Omental fat pad (tissue), 3 donors: ENCODE measurements at regions not wholly inside any gene's neighbourhood (a gene's known extent, or its start where the extent isn't known, plus 50 kb on each side); places are given as distances from the start of the nearest gene placed in this dataset.

Experiments
- ATAC-seq: fragments of 150-250 bp; one replicate; pipeline ENCODE4 v1.9.1; 2016; ENCODE audit warnings: mild to moderate bottlenecking, moderate library complexity; ENCODE audit not compliant: low FRiP score
- DNase-seq: peaks from one replicate; pipeline ENCODE4 v3.0.0-alpha.2; 2019; ENCODE audit warnings: low spot score
- TF ChIP-seq, protein P1 (sequence below), 3 donors: fragments of 450-650 bp; IDR thresholded peaks; one replicate each; pipeline ENCODE4 v1.5.1; 2016 to 2017; ENCODE audit warnings: antibody characterized with exemption in 3 of 3, mild to moderate bottlenecking in 3 of 3, moderate library complexity in 2 of 3

DNA sequence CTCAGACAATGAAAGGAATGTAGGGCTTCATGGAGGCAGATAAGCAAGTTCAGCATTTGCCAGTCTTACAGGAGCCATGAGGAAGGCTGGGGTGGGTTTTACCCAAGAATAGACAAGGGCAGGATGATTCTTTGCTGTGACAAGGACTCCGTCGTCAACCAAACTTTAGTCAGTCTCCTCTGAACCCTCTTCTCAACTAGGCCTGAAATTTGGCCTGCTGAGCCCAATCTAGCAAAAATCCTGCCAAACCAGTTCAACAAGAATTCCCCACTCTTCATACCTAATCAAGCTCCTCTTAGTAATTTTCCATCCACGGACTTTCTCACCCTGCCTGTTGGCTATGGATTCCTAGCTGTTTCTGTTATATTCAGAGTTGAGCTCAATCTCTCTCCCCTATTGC is 280.5 kb downstream of the TBL1XR1 start:
- no peak for DNase-seq
- TF ChIP-seq, protein P1, sequence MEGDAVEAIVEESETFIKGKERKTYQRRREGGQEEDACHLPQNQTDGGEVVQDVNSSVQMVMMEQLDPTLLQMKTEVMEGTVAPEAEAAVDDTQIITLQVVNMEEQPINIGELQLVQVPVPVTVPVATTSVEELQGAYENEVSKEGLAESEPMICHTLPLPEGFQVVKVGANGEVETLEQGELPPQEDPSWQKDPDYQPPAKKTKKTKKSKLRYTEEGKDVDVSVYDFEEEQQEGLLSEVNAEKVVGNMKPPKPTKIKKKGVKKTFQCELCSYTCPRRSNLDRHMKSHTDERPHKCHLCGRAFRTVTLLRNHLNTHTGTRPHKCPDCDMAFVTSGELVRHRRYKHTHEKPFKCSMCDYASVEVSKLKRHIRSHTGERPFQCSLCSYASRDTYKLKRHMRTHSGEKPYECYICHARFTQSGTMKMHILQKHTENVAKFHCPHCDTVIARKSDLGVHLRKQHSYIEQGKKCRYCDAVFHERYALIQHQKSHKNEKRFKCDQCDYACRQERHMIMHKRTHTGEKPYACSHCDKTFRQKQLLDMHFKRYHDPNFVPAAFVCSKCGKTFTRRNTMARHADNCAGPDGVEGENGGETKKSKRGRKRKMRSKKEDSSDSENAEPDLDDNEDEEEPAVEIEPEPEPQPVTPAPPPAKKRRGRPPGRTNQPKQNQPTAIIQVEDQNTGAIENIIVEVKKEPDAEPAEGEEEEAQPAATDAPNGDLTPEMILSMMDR (IDR thresholded peaks at IDR 0.05) = no peak
- no peak for ATAC-seq

DNA sequence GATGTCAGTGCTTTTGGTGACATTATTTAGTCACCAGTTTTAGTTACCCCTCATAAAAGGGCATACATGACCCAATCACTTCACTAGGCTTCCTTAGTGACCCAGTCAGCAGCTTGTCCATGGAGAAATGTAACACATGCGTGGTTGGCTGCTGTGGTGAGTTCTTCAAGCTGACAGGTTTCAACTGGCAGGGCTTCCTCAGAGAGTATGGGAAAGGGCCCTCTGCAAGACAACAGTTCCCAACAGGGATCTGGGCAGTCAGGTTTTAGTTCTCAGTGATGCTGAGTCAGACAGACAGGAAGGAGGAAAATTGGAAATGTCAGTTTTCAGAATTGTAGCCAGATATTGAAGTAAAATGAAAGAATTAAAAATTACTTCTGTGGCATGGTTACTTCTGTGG is 282.5 kb downstream of the TBL1XR1 start:
- ATAC-seq = no peak
- TF ChIP-seq, protein P1 (IDR thresholded peaks at IDR 0.05) = no peak
- no peak for DNase-seq

DNA sequence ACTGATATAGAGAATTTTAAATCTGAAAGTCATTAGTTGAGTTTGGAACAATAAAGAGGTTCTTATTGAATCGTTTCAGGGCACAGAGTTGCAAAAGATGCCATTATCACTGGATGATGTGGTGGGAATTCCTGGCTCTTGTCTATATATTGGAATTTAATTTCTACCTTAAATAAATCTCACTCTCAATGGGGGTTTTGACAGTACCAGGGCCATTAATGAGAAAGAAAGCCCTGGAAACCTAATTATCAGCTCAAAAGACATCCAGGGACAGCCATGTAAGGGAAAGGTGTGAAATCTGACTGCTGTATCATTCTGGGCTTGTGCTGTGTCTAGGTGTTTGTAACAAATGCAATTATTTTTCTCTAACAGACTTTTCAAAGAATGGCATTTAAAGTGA is 285.7 kb downstream of the TBL1XR1 start:
- ATAC-seq = no peak
- no peak for DNase-seq
- TF ChIP-seq, protein P1 (IDR thresholded peaks at IDR 0.05) = no peak

DNA sequence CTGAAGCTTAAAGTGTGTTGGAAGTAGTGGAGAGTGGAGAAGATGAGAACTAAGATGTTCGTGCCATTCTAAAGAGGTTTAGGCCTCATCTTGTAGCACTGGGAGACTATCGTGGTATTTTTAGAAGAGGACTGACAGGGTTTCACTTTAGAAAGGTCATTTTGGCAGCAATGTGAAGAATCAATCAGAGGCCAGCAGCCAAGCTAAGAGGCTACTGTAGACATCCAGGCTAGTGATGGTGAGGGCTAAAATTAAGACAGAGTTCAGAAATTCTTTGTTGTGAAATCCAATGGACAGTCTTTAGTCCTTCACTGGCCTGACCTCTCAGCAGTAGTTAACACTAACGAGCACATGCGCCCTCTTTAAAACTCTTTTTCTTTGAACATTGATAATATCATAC is 288.2 kb downstream of the TBL1XR1 start:
- ATAC-seq = no peak
- DNase-seq = no peak
- TF ChIP-seq, protein P1 (IDR thresholded peaks at IDR 0.05) = no peak

DNA sequence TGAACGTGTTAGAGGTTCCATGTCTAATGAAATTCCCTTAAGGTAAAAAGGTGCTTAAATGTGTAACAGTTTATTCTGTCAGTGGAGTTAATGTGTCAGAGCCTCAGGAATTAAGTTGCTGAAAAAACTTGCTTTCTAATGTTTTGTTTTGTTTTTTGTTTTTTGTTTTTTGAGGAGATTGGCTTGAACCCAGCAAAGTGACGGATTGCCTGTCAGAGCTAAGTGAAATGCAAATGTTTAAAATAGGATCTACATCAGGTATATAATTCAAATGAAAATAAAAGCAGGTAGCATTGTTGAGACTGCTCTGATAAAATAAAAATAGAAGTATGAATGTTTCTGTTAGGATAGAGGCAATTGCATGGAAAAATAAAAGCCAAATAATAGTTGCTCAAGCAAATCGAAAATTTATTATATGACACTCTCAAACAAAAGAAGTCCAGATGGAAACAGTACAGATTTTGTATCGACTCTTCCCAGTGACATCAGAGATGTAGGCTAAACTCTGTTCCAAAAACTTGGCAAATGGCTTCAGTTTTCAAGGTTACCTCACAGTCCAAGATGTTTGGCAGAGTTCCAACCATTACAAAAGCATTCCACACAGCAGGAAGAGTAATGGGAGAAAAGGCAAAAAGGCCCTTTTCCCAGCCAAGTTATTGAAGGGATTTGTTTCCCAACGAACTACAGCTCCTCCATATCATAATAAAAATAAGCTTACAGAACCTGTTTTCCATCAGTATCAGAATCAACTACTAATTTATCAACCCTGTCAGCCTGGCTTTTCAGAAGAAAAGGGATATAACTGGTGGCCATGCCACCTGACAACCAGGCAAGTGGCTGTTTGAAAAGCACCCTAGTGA is 291.0 kb downstream of the TBL1XR1 start:
- TF ChIP-seq, protein P1 (IDR thresholded peaks at IDR 0.05) = no peak
- DNase-seq (no peak), ATAC-seq (no peak)

DNA sequence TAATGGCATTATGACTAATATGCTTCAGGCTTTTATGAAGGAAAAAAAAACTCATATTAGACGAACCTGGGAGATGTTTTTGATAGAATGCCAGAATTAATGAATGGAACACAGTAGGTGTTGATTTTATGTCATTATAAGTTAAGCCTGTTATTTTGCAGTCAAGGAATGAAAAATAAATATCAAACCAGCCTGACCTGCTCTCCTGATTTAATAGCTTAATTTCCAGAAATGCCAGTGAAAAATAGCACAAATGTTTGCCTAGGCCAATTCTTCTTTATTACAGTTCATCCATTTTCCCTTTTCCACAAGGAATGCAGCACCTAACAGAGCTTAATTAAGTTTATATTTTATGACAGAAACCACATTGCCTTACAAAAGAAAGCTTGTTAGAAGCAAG is 292.0 kb downstream of the TBL1XR1 start:
- no peak for DNase-seq
- ATAC-seq = no peak
- TF ChIP-seq, protein P1 (IDR thresholded peaks at IDR 0.05) = no peak

DNA sequence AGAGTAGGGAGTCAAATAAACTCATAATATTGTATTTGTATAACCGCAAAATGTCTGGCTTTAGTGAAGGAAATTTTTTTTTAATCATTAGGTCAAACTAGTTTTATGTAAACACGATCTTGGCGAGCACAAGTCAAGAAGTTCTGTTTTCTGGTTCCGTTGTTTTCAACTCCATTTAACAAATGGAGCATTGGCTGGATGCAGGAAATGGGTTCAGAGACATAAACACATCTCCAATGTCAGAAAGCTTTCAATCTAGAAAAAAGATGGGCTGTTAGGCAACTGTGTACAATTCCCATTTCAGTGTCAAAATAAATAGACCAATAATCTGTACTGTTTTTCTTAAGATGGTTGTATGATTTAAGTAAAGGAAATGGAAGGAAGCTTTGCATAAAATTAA is 292.8 kb downstream of the TBL1XR1 start:
- TF ChIP-seq, protein P1 (IDR thresholded peaks at IDR 0.05) = no peak
- no peak for DNase-seq
- no peak for ATAC-seq
